ENCODE measurements at regions not wholly inside any gene's neighbourhood (a gene's known extent, or its start where the extent isn't known, plus 50 kb on each side); places are given as distances from the start of the nearest gene placed in this dataset.

DNA sequence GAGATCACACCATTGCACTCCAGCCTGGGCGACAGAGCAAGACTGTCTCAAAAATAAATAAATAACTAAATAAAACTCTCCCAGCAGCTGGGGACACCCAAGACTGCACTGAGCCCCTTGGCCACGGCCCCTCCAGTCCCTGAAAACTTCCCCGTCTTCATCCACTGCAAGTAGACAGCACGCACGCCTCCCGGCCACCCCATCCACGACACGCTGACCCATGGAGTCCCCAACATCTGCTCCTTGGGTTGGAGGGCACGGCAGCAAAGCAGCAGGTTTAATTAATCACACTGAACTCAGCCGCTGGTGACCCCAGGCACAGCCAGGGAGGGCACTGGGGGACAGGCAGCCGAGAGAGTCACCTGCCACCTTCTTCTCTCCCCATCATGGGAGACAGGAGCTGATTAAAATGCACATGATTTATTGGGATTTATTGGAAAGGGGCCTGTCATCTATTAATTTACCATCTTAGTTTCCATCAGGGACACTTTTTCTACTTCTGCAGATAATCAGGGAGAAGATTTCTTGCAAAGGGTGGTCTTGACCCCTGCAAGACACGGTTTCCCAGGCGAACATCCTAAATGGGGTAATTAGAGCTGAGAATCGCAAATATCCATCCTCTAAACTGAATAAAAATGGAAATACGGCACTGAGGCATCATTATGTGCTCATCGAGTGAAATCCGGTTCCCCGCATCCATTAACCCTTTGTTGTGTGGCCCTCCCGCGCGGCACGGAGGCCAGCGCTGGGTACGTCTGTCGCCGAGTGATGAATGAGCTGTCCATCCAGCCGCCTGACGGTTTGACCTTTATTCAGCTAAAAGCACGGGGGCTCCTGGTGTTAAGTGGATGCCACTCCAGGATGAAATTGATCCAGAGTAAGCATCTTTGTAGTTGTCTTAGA is 178.3 kb downstream of the BRD1 start:
- Mint-ChIP-seq H3K4me3 (no peak overlapping the region), H3K27me3 (no peaks in the 10 kb centered on the region), H3K9me3 (no peaks in the 10 kb centered on the region), H3K27ac (no peak overlapping the region), H3K4me1 (peaks cover 0 to 2% (median 1%) of the 10 kb centered on the region in 3 donors), H3K36me3 (peaks cover 3% of the 10 kb centered on the region)

DNA sequence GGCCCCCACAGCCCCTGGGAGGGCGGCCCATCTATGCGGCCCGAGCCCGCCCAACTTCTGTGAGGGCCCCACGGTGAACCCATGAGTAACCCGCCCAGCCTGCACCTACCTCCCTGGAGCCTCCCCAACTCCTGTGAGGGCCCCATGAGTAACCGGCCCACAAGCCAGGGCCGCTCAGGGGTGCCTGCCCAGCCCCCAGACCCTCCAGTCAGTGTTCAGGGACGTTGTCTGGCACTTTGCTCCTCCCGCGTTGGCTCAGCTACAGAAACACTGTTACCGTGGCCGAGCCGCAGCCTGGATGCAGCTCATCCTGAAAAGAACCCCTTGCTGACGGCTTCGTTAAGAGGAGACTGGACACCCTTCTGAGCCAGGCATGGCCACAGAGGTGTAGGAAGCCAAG is 179.6 kb downstream of the BRD1 start:
- Mint-ChIP-seq H3K4me3 (no peak overlapping the region), H3K9me3 (no peaks in the 10 kb centered on the region), H3K27me3 (no peaks in the 10 kb centered on the region), H3K27ac (no peak overlapping the region), H3K4me1 (peaks cover 0 to 2% (median 0%) of the 10 kb centered on the region in 3 donors), H3K36me3 (peaks cover 3% of the 10 kb centered on the region)

DNA sequence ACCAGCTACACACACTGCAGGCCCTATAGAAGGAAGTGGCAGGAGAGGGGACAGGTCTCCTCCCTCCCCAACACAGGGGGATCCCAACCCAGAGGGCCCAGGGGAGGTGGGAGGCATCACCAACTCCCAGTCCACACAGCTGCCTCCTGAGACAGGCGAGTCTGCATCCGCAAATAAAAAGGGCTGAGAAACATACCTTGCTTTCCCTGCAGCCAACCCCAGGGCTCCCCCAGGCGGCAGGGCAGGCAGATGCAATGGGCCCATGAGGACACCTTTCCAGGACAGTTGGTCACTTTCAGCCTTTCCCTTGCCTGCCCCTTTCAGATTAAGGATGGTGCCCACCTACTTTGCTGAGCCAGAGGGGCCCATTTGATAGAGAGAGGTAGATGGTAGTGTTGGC is 180.0 kb downstream of the BRD1 start:
- H3K9me3 Mint-ChIP-seq = no peaks in the 10 kb centered on the region
- H3K4me1 Mint-ChIP-seq = peaks cover 0 to 2% (median 0%) of the 10 kb centered on the region in 3 donors
- peak overlapping the region in 1 of 3 donors; percentile 77 for H3K27ac Mint-ChIP-seq
- H3K27me3 Mint-ChIP-seq = no peaks in the 10 kb centered on the region
- peaks cover 3% of the 10 kb centered on the region for H3K36me3 Mint-ChIP-seq
- H3K4me3 Mint-ChIP-seq = no peak overlapping the region

DNA sequence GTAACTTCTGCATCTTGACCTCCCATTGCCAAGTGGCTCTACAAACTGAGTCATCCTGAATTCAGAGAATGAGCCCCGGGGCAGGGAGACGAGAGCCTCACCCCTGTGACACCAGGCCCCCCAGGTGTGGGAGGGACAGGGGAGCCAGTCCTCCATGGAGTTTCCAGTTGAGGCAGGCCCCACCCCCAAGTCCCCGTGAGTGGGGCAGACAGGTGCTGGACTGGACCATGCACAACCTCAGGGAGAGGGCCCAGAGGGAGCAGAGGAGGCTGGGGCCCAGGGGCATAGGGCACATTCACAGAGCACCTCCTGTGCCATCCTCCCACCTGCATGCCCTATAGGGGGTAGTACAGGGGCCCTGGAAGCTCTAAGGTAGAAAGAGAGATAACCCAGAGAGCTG is 180.8 kb downstream of the BRD1 start:
- H3K4me1 Mint-ChIP-seq = peaks cover 0 to 2% (median 0%) of the 10 kb centered on the region in 3 donors
- no peak overlapping the region for H3K27ac Mint-ChIP-seq
- no peak overlapping the region for H3K4me3 Mint-ChIP-seq
- no peaks in the 10 kb centered on the region for H3K27me3 Mint-ChIP-seq
- H3K36me3 Mint-ChIP-seq = peaks cover under 1% of the 10 kb centered on the region
- no peaks in the 10 kb centered on the region for H3K9me3 Mint-ChIP-seq

DNA sequence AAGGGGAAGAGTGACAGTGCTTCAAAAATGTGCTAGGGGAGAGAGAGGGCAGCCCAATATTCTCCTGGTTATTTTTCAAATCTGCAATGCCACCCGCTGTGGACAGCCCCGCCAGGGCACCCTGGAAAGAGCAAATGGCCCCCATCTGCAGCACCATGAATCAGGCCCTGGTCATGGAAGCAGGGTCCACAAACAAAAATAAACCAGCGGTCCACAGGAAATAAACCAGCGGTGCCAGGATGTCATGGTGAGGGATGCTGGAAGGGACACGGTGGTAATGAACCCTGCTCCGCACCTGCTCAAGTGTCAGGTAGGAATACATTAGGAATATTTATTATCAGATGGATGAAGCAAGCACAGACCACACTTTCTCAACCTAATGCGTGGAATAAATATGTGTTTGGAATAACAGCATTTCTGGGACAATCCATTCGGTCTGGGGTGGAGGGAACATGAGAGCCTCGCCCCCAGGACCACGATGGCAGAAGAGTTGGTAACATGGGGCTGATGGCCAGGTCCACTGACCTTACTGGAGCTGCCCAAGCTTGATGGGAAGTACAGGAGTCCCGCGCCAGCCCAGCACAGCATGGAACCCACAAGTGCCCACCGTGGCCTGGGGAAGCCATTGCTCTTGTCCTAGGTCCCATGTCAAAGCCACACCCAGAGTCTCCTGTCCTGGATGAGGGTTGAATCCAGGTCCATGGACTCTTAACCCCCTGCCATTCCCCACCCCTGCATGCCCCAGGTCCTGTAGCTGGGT is 181.7 kb downstream of the BRD1 start:
- Mint-ChIP-seq H3K27me3 (no peaks in the 10 kb centered on the region), H3K4me3 (no peak overlapping the region), H3K27ac (peak overlapping the region in 1 of 3 donors; percentile 2), H3K9me3 (no peaks in the 10 kb centered on the region), H3K4me1 (peaks cover 0 to 2% (median 0%) of the 10 kb centered on the region in 3 donors), H3K36me3 (no peaks in the 10 kb centered on the region)

DNA sequence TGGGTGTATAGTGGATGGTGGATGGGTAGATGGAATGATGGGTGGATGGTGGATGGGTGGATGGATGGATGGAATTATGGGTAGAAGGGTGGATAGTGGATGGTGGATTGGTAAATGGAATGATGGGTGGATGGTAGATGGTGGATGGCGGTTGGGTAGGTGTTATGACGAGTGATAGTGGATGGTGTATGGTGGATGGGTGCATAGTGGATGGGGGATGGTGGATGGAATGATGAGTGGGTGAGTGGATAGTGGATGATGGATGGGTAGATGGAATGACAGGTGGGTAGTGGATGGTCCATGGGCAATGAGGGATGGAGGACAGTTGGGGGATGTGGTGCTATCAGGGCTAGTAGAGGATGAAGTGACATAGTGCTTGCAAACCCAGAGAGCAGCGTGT is 182.4 kb downstream of the BRD1 start:
- Mint-ChIP-seq H3K4me1 (peaks cover 0 to 2% (median 0%) of the 10 kb centered on the region in 3 donors), H3K4me3 (no peak overlapping the region), H3K27ac (peak overlapping the region in 1 of 3 donors; percentile 2), H3K27me3 (no peaks in the 10 kb centered on the region), H3K36me3 (no peaks in the 10 kb centered on the region), H3K9me3 (no peaks in the 10 kb centered on the region)

DNA sequence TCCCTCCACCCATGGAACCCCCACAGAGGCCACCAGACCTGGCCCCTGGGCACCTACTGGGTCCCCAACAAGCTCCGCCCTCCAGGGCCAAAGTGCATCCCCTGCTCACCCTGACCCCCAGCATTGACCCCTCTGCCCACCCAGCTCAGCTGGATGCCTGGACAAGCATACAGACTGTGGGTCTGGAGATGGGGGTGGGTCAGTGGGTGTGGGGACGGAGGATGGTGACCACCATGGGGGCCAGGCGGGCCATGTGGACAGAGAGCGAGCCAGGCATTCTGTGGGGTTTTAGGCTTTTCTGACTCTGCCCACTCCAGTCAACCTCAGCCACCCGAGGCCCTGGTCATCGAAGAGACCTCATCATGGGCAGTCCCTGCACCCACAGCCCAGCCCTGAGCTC is 183.7 kb downstream of the BRD1 start:
- H3K4me1 Mint-ChIP-seq = peaks cover 0 to 2% (median 0%) of the 10 kb centered on the region in 3 donors
- H3K27ac Mint-ChIP-seq = no peak overlapping the region
- H3K4me3 Mint-ChIP-seq = no peak overlapping the region

DNA sequence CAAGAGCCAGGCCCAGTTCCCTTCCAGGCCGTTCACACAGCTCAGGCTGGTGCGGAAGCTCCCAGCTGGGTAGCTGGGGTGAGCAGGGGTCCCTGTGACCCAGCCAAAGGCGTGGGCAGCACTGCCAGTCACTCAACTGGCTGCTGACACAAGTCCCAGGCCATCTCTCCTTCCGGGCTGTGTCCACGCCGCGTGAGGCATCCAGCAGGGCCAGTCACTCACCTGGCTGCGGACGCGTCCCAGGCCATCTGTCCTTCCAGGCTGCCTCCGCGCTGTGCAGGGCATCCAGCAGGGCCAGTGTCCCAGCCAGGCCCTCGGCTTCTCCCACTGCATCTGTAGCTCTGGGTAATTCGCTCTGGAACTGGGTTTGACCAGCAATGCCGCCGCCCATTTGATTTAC is 184.2 kb downstream of the BRD1 start:
- Mint-ChIP-seq H3K4me3 (no peak overlapping the region), H3K4me1 (peaks cover 0 to 2% (median 0%) of the 10 kb centered on the region in 3 donors), H3K9me3 (no peaks in the 10 kb centered on the region), H3K27ac (no peak overlapping the region), H3K36me3 (no peaks in the 10 kb centered on the region), H3K27me3 (no peaks in the 10 kb centered on the region)

More for the DNA sequence above, 183.7 kb downstream of the BRD1 start:
- no peaks in the 10 kb centered on the region for H3K27me3 Mint-ChIP-seq
- H3K9me3 Mint-ChIP-seq = no peaks in the 10 kb centered on the region
- no peaks in the 10 kb centered on the region for H3K36me3 Mint-ChIP-seq

DNA sequence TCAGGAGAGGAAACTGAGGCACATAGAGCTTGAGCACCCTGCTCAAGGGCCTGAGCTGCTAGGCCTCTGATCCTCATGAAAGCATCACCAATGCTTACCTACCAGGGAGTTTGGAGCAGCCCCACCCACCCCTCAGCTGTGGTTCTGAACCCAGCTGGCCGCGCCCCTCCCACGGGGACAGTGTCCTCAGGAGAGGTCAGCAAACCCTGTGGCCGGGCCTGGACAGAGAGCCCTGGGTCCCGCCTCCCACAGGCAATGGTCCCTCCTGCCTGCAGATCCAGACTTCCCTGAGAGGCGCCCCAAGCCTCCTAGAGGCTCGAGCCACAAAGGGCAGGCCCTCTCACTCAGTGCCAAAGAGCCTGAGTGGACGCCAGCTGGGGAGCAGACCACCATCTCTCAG is 184.9 kb downstream of the BRD1 start:
- Mint-ChIP-seq H3K36me3 (no peaks in the 10 kb centered on the region), H3K27ac (no peak overlapping the region), H3K4me1 (peaks cover 0 to 2% (median 0%) of the 10 kb centered on the region in 3 donors)

DNA sequence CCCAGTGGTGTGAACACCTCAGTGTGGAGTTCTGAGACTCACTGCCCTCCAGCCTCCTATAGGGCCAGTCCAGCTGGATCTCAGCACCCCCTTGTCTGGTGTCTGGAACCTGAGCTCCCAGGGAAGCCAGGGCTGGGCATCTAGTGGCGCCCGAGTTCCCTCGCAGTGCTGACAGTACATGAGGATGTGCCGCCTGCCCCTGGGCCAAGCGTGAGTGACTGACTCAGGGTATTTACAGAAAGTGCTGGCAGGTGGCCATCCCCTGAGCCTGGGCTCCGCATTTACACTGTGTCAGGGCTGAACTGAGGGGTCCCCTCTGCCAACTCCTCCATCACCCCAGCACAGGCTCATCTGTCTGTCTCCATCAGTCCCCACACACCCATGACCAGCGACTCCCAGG is 185.3 kb downstream of the BRD1 start:
- no peak overlapping the region for H3K27ac Mint-ChIP-seq
- no peak overlapping the region for H3K4me3 Mint-ChIP-seq
- peaks cover 0 to 2% (median 0%) of the 10 kb centered on the region in 3 donors for H3K4me1 Mint-ChIP-seq
- H3K27me3 Mint-ChIP-seq = no peaks in the 10 kb centered on the region
- H3K9me3 Mint-ChIP-seq = no peaks in the 10 kb centered on the region
- H3K36me3 Mint-ChIP-seq = no peaks in the 10 kb centered on the region

More for the DNA sequence above, 184.9 kb downstream of the BRD1 start:
- Mint-ChIP-seq H3K4me3 (no peak overlapping the region), H3K27me3 (no peaks in the 10 kb centered on the region), H3K9me3 (no peaks in the 10 kb centered on the region)

DNA sequence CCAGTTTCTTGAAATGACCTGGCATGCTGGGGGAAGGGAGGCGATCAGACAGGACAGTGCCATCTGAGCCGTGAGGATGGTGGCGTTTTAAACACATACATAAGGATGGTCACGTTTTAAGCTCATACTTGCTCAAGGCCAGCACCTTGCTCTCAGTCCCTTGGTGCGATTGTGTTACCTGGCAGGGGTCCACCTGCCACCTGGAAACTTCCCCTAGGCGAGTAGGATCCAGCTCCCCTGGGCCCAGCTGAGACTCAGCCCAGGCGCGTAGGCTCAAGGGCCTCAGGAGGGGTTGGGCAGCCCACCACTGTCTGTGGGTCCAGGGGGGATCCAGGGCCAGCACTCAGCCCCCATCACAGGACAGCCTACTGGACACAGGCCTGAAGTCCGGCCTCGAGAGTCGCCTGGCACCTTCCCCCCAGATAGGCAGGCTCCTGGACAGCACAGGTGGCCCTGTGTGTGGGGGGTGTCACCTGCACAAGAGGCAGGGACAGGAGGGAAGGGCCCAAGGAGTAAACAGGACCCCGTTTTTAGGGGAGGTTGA is 185.8 kb downstream of the BRD1 start:
- Mint-ChIP-seq H3K36me3 (no peaks in the 10 kb centered on the region), H3K4me3 (no peak overlapping the region), H3K4me1 (peaks cover 0 to 2% (median 0%) of the 10 kb centered on the region in 3 donors), H3K27ac (no peak overlapping the region), H3K9me3 (no peaks in the 10 kb centered on the region), H3K27me3 (no peaks in the 10 kb centered on the region)

DNA sequence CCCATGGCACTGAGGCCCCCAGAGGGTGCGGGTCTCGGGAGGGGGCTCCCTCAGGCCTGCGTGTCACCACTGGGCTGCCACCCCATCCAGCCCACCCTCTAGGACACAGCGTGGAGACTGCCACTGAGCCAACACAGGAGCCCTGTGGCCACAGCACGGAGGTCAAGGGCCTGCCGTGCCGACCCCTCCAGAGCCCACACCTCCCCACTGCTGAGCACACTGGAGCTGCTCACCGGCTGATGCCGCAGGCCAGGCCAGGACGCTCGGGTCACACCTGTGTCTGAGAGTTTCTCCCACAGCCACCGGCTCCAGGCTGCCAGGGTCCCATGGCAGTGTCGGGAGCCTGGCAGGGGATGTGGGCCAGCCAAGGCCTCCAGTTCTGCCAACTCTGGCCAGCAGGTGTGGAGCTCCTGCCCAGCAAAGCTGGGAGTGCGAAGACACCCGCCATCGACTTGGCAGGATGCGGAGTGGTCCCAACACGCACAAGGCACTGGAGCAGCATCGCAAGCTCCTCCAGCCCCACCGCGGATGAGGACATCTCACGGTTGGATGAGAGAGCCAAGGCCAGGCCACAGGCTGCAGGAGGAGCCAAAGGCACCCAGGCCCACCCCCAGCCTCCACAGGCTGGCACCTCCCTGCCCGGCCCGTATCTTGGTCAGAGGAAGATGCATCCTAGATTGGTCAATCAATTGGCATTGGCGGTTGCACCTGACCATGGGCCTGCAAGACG is 187.1 kb downstream of the BRD1 start:
- Mint-ChIP-seq H3K9me3 (no peaks in the 10 kb centered on the region), H3K4me3 (no peak overlapping the region), H3K27me3 (no peaks in the 10 kb centered on the region), H3K27ac (no peak overlapping the region), H3K4me1 (no peaks in the 10 kb centered on the region), H3K36me3 (no peaks in the 10 kb centered on the region)

DNA sequence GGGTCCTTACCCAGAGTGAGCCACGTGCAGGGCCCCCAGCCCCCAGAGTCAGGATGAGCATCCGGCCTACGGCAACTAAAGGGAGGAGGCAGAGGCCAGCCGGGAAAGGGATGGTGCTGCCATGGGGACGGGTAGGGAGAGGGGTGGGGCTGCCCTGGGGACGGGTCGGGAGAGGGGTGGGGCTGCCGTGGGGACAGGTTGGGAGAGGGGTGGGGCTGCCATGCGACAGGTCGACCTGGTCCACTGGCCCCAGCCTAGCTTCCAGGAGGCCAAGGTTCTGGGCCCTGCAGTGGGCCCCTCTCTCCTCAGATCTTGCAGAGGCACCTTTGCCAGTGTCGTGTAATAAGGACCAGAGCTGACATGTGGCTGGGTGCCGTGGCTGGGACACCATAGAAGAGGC is 187.7 kb downstream of the BRD1 start:
- H3K27ac Mint-ChIP-seq = no peak overlapping the region
- no peaks in the 10 kb centered on the region for H3K27me3 Mint-ChIP-seq
- H3K36me3 Mint-ChIP-seq = no peaks in the 10 kb centered on the region
- H3K4me3 Mint-ChIP-seq = no peak overlapping the region
- H3K4me1 Mint-ChIP-seq = no peaks in the 10 kb centered on the region
- no peaks in the 10 kb centered on the region for H3K9me3 Mint-ChIP-seq

DNA sequence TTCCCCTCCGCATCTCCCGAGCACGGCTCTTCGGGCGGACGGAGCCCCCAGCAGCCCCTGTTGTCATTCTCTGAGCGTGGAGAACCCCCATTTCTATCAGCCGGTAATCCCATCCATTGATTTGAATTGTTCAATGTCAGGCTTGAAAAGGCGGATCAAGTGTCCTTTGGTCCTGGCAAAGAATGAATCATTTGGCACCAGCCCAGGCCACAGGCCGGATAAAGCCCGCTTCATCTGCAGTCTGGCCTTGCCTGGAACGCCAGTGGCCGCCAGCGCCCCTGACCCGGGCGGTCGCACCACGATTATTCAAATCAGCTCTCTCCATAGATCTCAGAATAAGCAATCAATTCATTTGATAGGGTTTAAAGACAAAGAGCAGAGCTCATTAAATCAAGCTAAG is 188.9 kb downstream of the BRD1 start:
- no peaks in the 10 kb centered on the region for H3K36me3 Mint-ChIP-seq
- no peak overlapping the region for H3K4me3 Mint-ChIP-seq
- no peaks in the 10 kb centered on the region for H3K27me3 Mint-ChIP-seq
- H3K27ac Mint-ChIP-seq = no peak overlapping the region
- H3K9me3 Mint-ChIP-seq = no peaks in the 10 kb centered on the region
- no peaks in the 10 kb centered on the region for H3K4me1 Mint-ChIP-seq

DNA sequence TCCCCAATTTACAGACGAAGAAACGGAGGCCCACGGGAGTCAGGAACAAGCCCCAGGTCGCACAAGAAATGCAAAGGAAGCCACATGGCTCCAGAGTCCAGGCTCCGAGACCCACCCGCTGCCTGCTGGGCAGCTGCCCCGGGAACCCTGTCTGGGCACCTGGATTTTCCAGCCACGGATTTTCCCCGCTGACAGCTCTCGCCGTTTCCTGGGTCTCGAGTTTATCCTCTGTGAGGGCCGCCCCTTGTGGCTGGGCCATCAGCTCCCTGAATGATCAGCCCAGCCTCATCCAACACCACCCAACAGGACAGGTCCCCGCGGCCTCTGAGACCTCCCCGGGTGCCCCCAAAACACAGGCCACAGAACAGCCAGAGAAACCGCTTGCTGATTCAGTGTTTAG is 189.7 kb downstream of the BRD1 start:
- Mint-ChIP-seq H3K4me1 (no peaks in the 10 kb centered on the region), H3K9me3 (no peaks in the 10 kb centered on the region), H3K27me3 (no peaks in the 10 kb centered on the region), H3K4me3 (no peak overlapping the region), H3K27ac (no peak overlapping the region), H3K36me3 (no peaks in the 10 kb centered on the region)
